SU-DHL-6 (cell line): ENCODE measurements at regions not wholly inside any gene's neighbourhood (a gene's known extent, or its start where the extent isn't known, plus 50 kb on each side); places are given as distances from the start of the nearest gene placed in this dataset.

Experiments
- CTCF ChIP-seq: fragments of 200-600 bp; sonication (generic); IDR thresholded peaks from one replicate; pipeline ENCODE4 v1.5.1; 2017; ENCODE audit warnings: antibody characterized with exemption, mild to moderate bottlenecking, low read length, moderate library complexity; ENCODE audit not compliant: insufficient read depth, poor library complexity, severe bottlenecking
- EZH2phosphoT487 ChIP-seq: fragments of 200-600 bp; sonication (generic), shearing (Covaris generic); conservative IDR thresholded peaks from 2 replicates; pipeline ENCODE4 v1.6.1; 2018; ENCODE audit warnings: mild to moderate bottlenecking, antibody characterized with exemption, low read length, moderate library complexity, mixed read lengths

GRCh38 chr11:134944131-134944530 lies 532.1 kb upstream of the B3GAT1 start:
- no peak for TF ChIP-seq CTCF
- TF ChIP-seq EZH2phosphoT487 = no peak
